ENCODE measurements at regions not wholly inside any gene's neighbourhood (a gene's known extent, or its start where the extent isn't known, plus 50 kb on each side); places are given as distances from the start of the nearest gene placed in this dataset.
"Not testable (repeated sequence)": the region's sequence is repeated elsewhere in the genome, so short reads cannot be mapped to it uniquely, and the experiment has no call there.

DNA sequence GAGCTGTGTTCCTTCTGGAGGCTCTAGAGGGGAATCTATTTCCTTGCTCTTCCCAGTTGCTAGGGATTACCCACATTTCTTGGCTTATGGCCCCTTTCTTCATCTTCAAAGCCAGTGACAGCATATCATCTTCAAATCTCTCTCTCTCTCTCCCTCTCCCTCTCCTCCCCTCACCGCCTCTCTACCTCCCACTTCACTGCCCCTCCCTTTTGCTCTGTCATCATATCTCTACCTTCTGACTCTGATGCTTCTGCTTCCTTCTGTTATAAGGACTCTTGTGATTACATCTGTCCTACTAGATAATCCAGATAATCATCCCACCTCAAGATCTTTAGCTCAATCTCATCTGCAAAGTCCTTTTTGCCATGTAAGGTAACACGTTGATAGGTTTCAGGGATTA, 93.1 kb upstream of the TEX13D start:
- no peak for DNase-seq

DNA sequence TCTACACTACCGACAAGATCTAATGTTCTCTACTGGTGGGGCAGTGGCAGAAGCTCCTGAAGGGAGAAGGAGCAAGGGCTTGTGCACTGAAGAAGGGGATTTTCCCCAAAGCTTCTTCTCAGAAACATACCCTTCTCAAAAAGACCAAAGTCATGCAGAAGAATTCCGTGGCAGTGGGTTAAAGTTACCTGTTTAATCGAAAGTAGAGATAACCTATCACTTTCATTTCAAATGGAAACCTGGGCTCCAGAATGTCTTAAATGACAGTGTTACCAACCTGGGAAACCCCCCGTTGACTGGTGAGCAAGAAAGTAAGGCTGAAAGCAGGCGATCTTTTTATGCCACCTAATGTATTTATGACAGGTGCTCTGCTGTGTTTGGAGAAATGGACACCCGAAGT, 92.5 kb upstream of the TEX13D start:
- no peak for DNase-seq

DNA sequence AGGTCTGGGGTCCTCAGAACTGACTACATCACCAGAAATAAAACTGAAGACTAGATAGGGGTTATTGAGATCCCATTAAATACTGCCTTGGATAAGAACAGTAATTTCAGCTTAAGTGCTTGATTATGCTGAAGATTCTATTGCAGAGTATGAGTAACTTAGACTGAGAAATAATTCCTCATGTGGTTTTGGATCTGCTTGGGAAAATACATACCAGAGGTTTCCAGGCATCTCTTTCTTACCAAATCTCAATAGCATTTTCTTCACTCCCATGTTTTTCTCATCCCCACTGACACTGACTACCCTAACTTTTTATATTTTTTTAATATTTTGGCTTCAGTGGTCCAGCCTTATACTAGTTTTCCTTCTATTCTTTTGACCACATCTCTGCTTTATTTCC, 92.0 kb upstream of the TEX13D start:
- no peak for DNase-seq

DNA sequence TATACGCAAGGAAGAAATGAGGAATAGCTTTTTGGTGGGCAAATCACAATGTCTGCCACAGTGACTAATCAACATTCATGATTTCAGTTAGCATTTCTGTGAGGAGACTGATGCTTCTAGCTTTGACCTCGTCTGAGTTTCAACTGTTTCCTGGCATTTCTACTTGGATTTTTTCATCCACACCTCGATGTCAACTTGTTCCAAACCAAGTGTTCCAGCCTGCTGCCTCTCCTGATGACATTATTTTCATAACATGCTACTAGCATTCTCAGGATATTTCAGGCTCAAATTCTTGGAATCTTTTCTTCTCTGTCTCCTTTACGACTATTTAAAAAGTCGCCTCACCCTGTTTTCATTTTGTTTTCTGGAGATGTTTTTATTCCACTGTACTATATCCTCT, 90.3 kb upstream of the TEX13D start:
- DNase-seq, result no peak

DNA sequence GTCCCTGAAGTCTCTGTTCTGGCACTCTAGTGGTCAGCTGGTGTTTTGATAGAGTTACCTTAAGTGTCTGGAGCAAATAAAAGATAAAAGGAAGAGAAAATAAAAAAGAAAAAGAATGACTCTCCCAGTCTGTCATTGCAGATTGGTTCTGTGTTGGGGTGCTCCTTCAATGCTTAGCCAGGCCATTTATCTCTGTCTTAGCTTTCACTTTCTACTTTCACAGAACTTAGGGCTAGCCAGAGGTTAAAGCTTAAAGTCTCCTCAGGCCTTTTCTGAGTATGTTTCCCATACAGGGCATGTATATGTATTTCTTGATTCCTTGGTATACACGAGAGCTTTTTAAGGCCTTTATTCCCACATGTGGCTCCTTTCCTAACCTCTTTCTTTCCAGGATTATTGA, 83.1 kb upstream of the TEX13D start:
- DNase-seq, result no peak

DNA sequence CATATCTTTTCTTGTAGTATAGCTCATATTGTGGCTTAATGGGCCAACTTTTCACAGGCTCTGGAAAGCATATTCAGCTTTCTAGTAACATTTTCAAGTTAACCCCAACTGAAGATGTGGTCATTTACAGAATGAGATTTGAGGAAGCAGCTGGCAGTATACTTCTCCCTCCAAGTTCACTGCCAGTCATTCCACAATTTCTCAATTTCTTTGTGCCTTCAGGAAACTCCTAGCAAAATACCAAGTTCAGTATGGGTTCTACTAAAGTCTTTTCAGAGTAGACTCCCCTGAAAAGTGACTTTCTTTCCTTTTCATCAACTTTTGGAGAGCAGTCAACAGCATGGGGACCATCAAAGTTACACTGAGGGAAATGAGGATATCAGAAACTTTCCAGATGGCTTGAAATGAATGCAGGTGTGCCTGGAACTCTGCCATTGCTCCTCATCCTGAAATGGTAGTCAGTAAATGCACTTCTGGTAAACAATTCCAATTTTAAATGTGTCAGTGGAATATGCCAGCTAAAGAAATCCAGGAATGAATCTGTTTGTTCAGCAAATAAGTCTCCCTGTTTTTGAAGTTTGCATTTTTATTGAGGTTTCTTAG, 81.5 kb upstream of the TEX13D start:
- DNase-seq, result no peak

DNA sequence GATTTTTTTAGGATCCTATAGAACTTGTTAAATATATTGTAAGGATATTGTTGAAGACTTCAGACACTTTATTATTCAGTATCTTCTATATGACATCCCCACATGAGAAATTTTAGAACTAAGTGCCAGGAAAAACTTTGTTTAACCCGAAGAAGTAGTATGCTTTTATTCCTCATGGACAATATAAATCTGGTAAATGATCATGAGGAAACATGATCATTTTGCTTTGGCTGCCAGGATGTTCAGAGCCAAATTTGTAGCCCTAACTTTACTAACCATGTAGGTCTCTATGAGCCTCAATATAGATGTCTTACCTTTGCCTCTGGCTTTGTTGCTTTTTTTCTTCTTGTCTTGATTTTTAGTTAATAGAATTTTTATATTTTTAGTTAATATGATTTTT, 77.8 kb upstream of the TEX13D start:
- no peak for DNase-seq

DNA sequence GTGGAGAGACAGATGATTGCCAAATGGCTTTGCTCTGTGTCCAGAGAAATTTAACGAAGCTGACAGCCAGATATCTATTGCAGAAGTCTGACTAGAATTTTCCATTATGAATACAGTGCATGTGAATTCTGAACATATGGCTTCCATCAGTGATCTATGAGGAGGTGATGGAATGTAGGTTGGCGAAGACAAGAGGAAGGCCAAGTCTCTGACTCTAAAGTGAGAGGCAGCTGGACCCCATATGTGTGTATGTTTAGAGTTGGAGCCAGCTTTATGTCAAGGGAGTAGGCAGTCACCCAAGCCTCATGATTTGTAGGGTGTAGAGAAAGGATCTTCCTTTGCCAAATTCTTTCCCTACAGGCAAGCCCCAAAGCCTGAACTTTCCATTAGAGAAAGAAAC, 76.2 kb upstream of the TEX13D start:
- no peak for DNase-seq

DNA sequence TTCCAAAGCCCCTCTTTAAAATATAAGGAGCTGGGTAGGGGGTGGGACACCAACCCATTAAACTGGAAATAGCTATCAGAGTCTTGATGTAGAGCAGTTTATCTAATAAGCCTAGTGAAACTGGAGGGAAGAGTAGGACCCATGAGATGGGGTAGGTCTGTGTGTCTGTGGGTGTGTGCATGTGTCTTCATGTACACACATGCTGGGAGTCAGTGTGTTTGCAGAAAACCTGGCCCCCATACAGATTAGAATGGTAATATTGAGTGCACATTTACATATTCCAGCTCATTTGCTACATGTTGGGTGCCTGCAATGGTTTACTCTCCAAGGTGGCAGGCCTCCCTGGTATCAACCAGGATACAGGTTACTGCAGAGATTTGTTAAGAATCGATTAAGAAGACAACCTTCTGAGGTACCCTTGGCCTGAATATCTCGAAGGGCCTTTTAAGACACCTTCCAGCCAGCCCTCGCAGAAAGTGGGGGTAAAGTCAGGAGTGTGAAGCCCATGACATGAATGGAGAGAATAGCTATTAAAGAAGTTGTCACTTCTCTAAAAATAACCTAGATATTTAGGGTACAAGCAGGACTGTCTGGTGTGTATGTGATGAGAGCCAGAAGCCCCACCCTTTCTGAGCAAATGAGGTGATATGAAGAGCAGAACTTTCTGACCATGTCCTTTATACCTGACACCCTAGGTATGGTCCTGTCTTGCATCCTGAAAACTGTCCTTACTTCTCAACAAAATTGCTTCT, 75.7 kb upstream of the TEX13D start:
- DNase-seq, result no peak

DNA sequence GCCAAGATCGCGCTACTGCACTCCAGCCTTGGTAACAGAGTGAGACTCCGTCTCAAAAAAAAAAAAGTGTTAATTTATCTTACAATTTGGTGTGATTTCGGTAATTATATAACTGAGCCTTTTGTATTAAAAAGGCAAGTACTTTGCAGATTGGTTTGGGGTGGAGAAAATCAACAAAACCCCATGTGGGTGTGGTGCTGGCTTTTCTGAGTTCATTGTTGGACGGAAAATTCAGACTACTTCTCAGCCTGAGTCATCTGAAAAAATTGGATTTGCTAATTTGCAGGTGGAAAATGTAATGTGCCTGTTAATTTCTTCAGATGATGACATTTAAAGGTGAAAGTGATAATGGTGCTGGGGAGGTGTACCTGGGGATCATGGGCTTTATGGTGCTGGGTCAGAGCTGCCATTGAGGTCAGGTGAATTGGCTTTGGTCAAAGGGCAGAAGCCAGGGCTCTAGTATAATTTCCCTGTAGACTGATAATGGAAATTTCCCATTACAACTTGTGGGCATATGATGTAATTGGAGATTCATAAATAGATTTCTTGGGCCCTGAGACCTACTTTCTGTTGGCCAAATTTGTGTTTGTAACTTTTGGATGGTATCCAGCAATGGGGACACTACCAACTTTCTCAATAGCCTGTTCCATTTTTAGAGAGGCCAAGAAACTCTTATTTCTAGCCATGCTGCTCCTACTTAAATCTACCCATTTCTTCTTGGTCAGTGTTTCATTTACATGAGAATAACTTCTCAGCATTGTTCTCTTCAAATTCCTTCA, 74.3 kb upstream of the TEX13D start:
- no peak for DNase-seq

DNA sequence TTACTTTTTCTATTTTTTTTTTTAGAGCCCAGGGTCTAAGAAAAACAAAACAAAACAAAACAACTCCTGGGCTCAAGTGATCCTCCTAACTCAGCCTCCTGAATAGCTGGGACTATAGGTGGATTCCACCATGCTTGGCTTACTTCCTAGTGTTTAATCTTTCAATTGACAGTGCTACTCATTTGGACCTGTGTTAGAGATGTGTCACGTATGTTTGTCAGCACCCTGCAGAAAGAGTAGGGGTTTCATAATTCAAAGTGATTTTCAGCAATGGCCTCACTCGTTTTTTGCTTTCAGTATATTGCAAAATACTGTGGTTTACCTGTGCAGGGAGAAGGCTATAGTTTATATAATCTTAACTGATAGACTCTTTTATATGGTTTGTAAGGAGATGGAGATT, 71.6 kb upstream of the TEX13D start:
- no peak for DNase-seq

DNA sequence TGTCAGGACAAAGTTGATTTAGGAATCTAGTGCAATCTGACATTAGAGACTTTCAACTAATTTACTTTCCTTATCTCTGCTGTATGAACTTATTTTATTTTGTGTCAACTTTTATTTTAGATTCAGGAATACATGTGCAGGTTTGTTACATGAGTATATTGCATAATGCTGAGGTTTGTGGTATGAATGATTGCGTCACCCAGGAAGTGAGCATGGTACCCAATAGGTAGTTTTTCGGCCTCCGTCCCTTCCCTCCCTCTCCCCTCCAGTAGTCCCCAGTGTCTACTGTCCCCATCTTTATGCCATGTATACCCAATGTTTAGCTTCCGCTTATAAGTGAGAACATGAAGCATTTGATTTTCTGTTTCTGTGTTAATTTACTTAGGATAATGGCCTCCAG, 68.7 kb upstream of the TEX13D start:
- DNase-seq, result no peak

DNA sequence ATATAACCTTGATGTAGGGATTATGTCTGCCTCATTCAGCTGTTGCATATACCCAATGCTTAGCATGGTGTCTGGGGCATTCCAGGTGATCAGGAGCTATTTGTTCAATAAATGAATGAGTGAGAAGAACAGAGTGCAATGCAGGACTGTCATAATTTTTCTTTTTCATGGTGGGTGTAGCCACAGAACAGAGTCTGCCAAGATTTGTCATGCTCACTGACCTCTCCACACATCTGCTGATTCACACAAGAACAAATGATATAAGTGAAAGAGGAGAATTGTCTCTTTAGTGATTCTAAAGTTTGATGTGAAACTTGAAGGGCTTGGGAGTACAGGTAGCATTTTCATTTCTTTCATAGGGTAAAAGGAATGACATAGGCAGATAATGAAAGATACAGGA, 64.4 kb upstream of the TEX13D start:
- DNase-seq, result no peak

DNA sequence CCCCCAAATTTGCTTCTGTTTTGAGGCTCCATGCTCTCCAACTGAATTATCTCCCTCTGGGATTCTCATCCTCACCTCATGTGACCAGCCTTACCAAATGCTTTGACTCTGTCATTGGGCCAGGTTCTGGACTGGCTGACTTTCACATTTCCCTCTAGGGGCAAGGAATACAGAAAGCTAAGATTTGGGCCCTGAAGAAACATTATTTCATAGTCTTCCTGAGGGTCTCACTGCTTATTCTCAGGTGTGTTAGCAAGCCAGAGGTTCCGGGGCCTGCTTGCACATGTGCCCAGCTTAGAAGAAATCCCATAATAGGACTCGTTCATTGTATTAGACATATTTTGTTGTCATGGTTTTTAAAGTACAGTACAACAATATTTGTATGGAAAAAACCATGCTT, 62.6 kb upstream of the TEX13D start:
- DNase-seq, result no peak

DNA sequence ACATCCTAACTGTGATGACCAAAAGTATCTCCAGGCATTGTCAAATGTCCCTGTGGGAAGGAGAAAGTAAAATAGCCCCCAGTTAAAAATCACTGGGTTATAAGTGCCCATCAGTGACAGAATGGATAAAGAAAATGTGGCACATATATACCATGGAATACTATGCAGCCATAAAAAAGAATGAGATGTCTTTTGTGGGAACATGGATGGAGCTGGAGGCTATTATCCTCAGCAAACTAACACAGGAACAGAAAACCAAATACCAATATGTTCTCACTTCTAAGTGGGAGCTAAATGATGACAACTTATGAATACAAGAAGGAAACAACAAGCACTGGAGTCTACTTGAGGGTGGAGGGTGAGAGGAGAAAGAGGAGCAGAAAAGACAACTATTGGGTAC, 60.9 kb upstream of the TEX13D start:
- DNase-seq, result not testable (repeated sequence)

DNA sequence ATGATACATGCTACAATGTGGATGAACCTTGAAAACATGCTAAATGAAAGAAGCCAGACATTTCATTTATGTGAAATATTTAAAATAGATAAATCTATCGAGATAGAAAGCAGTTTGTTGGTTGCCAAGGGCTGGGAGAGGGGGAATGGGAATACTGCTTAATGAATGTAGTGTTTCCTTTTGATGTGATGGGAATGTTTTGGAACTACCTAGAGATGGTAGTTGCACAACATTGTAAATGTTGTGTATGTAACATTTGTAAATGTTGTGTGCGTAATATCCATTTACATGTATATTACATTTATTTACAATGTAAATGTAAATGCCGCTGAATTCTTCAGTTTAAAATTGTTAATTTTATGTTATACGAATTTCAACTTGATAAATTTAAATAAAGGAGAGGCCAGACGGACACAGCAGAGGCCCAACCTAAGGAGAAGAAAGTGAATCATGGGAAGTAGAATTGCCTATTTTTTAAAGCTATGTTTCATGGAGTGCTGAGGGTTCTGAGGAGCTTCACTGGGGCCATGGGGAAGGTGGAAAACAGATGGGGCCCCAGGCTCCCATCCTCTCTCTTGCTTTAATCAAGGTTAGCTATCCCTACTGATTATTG, 60.0 kb upstream of the TEX13D start:
- DNase-seq, result no peak

DNA sequence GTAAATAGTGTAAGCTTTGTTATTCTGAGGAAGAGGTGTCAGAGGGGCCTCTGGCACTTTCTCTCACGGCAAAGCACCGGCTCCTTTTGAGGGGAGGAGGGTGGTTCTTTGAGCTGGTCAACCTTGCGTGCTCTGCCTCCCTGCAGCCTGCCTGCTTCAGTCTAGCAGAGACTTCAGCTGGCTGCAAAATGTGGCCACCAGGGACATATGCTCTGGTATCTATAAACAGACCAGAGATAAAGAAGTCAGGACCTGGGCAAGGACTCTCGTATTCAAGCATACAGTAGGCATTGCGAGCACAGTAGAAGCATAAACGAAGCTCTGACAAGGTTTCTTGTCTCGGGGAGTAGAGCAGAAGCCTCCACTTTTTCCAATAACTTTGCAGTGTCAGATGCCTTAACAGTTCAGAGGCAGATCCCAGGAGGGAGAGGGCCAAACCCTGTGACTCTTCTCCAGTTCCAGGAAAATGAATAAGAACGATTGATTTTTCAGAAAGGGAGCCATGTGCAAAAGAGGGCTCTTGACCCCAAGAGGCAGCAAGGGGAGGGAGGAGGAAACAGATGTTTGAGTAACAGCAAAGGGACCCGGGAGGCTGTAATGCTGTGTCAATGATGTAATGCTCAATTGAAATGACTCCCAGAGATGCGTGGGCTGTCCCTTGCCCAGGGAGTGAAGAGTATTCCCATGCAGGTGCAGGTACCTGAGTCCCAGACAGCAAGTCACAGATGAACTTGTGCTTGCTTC, 57.9 kb upstream of the TEX13D start:
- no peak for DNase-seq

DNA sequence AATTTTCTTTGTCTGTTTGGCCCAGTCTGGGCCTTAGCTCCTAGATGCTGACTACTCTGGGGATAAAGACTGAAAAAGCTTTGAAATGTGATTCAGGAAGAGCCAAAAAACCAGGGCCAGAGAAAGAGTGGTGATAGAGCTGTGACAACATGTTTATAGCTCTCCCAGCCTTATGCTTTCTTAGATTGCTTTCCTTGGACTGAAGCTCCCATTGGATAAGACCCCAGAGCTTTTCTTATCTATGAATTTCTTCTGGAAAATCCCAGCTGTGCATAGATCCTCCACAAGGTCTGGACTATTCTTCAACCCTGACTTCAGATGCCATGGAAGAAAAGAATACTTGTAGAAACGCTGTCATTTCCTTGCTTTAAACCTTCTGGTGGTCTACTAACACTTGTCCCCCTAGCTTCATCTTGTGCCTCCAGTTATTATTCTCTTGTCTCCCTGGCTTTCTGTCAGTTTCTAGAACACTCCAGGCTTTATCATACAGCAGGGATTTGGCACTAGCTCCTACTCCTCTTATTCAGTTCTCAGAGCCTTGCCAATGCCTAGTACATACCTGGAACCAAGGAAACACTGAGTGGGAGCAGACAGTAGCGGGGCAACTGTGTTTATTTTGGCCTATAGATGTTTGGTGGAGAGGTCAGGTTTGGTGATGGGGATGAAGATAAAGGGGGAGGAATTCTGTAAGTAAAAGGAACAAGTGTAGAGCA, 57.1 kb upstream of the TEX13D start:
- DNase-seq, result no peak

DNA sequence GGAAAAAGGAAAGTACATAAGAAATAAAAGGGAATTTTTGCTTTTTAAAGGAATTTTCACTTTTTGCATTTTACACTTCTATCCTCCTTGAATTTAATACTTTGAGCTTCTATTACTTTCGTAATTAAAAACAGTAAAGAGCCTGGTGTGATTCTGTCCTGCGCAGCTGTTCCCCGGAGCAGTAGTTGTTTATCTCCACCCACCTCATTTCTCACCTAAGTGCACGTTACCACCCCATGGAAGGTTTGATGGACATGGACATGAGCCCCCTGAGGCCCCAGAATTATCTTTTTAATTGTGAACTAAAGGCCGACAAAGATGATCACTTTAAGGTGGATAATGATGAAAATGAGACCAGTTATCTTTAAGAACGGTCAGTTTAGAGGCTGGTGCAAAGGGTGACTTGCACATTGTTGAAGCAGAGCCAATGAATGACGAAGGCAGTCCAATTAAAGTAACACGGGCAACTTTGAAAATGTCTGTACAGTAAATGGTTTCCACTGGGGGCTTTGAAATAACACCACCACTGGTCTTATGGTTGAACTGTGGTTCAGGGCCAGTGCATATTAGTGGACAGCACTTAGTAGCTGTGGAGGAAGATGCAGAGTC, 52.1 kb upstream of the TEX13D start:
- DNase-seq, result no peak

DNA sequence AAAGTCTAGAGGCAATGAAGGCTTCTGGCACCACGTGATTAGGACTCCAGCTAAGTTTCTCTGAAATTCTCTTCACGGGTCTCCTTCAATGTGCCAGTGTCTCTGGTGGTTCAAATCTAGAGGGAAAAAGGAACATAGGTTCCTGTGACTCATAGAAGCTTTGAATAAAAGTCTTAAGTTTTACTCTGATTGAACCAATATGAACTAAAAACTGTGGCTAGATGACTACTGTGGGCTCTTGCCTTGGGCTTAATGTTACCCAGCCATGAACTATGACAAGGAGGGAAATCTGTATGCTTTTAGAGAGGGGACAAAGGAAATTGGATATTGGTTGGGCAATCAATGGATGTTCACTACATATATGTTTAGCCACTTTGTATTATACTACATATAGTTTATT, 49.9 kb upstream of the TEX13D start:
- DNase-seq, result no peak
